Stimulated activated CD8-positive, alpha-beta memory T cell treated with anti-CD3 and anti-CD28 coated beads, Interleukin-15, amount 100 ng/mL, for 48 hours (primary cell): ENCODE measurements at regions not wholly inside any gene's neighbourhood (a gene's known extent, or its start where the extent isn't known, plus 50 kb on each side); places are given as distances from the start of the nearest gene placed in this dataset.

Experiments
- DNase-seq, 2 donors: peaks; one replicate each; pipeline ENCODE4 v3.0.0-alpha.2; 2020; ENCODE audit warnings: low read depth in 2 of 2

GRCh38 chr5:110109667-110110066 lies 419.9 kb downstream of the MAN2A1 start:
- DNase-seq = no peak

- DNase-seq = no peak
Observed at GRCh38 chr5:110112348-110112747, 422.6 kb downstream of the MAN2A1 start.

GRCh38 chr5:110115503-110115902 lies 425.8 kb downstream of the MAN2A1 start:
- no peak for DNase-seq

- no peak for DNase-seq
Observed at GRCh38 chr5:110116539-110116938, 426.8 kb downstream of the MAN2A1 start.

GRCh38 chr5:110134963-110135935 lies 445.5 kb downstream of the MAN2A1 start:
- DNase-seq = no peak

- no peak for DNase-seq
Observed at GRCh38 chr5:110150199-110150598, 460.5 kb downstream of the MAN2A1 start.

GRCh38 chr5:110159202-110159601 lies 469.5 kb downstream of the MAN2A1 start:
- DNase-seq = no peak

GRCh38 chr5:110161162-110161561 lies 471.4 kb downstream of the MAN2A1 start:
- no peak for DNase-seq

- no peak for DNase-seq
Observed at GRCh38 chr5:110165366-110165765, 475.6 kb downstream of the MAN2A1 start.

GRCh38 chr5:110167384-110167783 lies 477.7 kb downstream of the MAN2A1 start:
- no peak for DNase-seq

- no peak for DNase-seq
Observed at GRCh38 chr5:110169461-110169860, 479.7 kb downstream of the MAN2A1 start.

GRCh38 chr5:110177729-110178128 lies 488.0 kb downstream of the MAN2A1 start:
- no peak for DNase-seq

GRCh38 chr5:110179321-110179720 lies 489.6 kb downstream of the MAN2A1 start:
- DNase-seq = no peak

- no peak for DNase-seq
Observed at GRCh38 chr5:110194191-110194590, 504.5 kb downstream of the MAN2A1 start.

- DNase-seq = no peak
Observed at GRCh38 chr5:110195288-110195687, 505.6 kb downstream of the MAN2A1 start.

GRCh38 chr5:110201791-110202190 lies 512.1 kb downstream of the MAN2A1 start:
- no peak for DNase-seq

GRCh38 chr5:110203661-110204060 lies 513.9 kb downstream of the MAN2A1 start:
- DNase-seq = no peak

- no peak for DNase-seq
Observed at GRCh38 chr5:110209401-110209800, 517.1 kb downstream of the TMEM232 start.

GRCh38 chr5:110218981-110219380 lies 507.5 kb downstream of the TMEM232 start:
- no peak for DNase-seq

GRCh38 chr5:110219769-110220168 lies 506.7 kb downstream of the TMEM232 start:
- DNase-seq = no peak

- no peak for DNase-seq
Observed at GRCh38 chr5:110221036-110221435, 505.4 kb downstream of the TMEM232 start.

GRCh38 chr5:110224050-110224449 lies 502.4 kb downstream of the TMEM232 start:
- DNase-seq = no peak

- DNase-seq = no peak
Observed at GRCh38 chr5:110225949-110226348, 500.5 kb downstream of the TMEM232 start.

GRCh38 chr5:110239786-110240185 lies 486.7 kb downstream of the TMEM232 start:
- no peak for DNase-seq
